T-helper 1 cell treated with Interleukin-12 subunit alpha and Interleukin-12 subunit beta and Interleukin-4 antibody, amounts not matched to agents 30 μg/mL and 1 μg/mL, for 36 hours (primary cell): ENCODE measurements at regions not wholly inside any gene's neighbourhood (a gene's known extent, or its start where the extent isn't known, plus 50 kb on each side); places are given as distances from the start of the nearest gene placed in this dataset.
"Not testable (repeated sequence)": the region's sequence is repeated elsewhere in the genome, so short reads cannot be mapped to it uniquely, and the experiment has no call there.

Experiments
- H3K27ac Mint-ChIP-seq: one replicate; pipeline ENCODE4 v1.8.0; 2021; ENCODE audit warnings: mild to moderate bottlenecking, mixed read lengths
- H3K27me3 Mint-ChIP-seq: one replicate; pipeline ENCODE4 v1.8.0; 2021; ENCODE audit warnings: low read depth, mixed read lengths
- H3K36me3 Mint-ChIP-seq: one replicate; pipeline ENCODE4 v1.8.0; 2021; ENCODE audit warnings: low read depth, mixed read lengths
- H3K4me1 Mint-ChIP-seq: one replicate; pipeline ENCODE4 v1.8.0; 2021; ENCODE audit warnings: low read depth, mixed read lengths
- H3K4me3 Mint-ChIP-seq: one replicate; pipeline ENCODE4 v1.8.0; 2021; ENCODE audit warnings: mild to moderate bottlenecking, moderate library complexity, mixed read lengths
- H3K9me3 Mint-ChIP-seq: one replicate; pipeline ENCODE4 v1.8.0; 2021; ENCODE audit warnings: mixed read lengths

DNA sequence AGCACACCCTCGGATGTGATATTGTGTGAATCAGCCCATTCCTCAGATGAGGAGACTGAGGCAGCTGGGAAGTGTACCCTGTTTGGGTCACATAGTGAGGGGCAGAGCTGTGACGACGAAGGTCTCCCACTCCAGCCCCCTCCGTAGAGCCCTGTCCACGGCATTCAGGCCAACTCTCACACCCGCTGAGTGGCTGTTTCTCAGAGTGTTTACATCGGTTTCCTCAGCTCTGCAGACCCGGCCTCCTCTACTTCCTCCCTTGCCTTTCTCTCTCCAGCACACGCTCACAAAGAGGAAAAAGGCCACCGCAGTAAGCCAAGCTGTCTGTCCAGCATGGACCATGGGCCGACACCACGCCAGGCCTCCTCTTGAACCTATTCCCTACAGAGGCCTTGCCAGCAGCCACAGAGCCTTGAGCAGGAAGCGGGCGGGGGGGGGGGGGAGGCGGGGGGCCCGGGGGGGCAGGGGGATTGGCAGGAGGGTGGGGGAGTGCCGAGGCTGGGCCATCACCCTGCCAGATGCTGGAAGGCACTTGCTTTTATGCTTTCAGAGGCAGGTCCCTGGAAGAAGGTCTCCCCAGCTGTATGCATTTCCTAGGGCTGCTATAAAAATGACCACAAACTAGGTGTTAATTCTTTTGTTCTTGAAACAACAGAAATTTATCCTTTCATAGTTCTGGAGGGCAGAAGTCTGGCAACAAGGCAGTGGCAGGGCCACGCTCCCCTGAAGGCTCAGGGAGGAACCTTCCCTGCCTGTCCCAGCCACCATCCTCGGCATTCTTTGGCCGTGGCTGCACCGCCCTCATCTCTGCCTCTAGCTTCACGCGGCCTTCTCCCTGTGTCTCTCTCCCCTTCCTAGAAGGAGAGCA lies 178.4 kb downstream of the PSMG1 start:
- no peaks in the 10 kb centered on the region for H3K9me3 Mint-ChIP-seq
- no peaks in the 10 kb centered on the region for H3K36me3 Mint-ChIP-seq

GRCh38 chr21:39003982-39004633 lies 179.1 kb downstream of the PSMG1 start:
- Mint-ChIP-seq H3K36me3 (no peaks in the 10 kb centered on the region), H3K27me3 (no peaks in the 10 kb centered on the region), H3K27ac (peak overlapping the region; percentile 94), H3K9me3 (no peaks in the 10 kb centered on the region), H3K4me1 (peaks cover 38% of the 10 kb centered on the region), H3K4me3 (no peak overlapping the region)

More for the DNA sequence above, 178.4 kb downstream of the PSMG1 start:
- Mint-ChIP-seq H3K4me1 (peaks cover 36% of the 10 kb centered on the region), H3K4me3 (peak overlapping the region; percentile 58), H3K27me3 (no peaks in the 10 kb centered on the region), H3K27ac (peak overlapping the region; percentile 94)

DNA sequence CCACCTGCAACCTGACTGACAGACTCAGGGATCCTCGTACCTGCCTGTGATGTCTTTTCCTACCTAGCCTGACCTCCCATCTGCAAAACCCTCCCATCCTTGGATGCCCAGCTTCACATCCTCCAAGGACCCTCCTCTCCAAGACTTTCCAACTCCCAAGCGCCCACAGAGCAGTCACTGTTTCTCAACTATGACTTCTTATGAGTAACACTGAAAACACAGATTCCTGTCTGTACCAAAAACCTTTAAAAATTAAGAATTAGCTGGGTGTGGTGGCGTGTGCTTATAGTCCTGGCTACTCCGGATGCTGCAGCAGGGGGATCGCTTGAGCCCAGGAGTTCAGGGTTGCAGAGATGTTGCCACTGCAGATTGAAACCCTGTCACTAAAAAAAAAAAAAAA lies 181.9 kb downstream of the PSMG1 start:
- no peaks in the 10 kb centered on the region for H3K36me3 Mint-ChIP-seq
- no peaks in the 10 kb centered on the region for H3K9me3 Mint-ChIP-seq
- H3K4me1 Mint-ChIP-seq, result peaks cover 41% of the 10 kb centered on the region

GRCh38 chr21:39000496-39000895 lies 182.8 kb downstream of the PSMG1 start:
- Mint-ChIP-seq H3K27me3 (peaks cover 4% of the 10 kb centered on the region), H3K4me3 (no peak overlapping the region), H3K9me3 (no peaks in the 10 kb centered on the region), H3K36me3 (no peaks in the 10 kb centered on the region), H3K27ac (peak overlapping the region; percentile 32), H3K4me1 (peaks cover 33% of the 10 kb centered on the region)

More for the DNA sequence above, 181.9 kb downstream of the PSMG1 start:
- Mint-ChIP-seq H3K27me3 (peaks cover 4% of the 10 kb centered on the region), H3K27ac (peak overlapping the region; percentile 71), H3K4me3 (no peak overlapping the region)

DNA sequence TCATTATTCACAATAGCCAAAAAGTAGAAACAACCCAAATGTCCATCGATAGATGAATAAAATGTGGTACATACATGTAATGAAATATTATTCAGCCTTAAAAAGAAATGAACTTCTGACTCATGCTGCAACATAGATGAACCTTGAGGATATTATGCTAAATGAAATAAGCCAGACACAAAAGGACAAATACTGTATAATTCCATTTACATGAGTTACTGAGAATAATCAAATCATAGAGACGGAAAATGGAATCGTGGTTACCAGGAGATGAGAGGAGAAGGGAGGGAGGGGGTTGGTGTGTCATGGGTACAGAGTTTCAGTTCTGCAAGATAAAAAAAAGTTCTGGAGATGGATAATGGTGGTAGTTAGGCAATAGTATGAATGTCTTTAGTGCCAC lies 184.1 kb downstream of the PSMG1 start:
- Mint-ChIP-seq H3K4me3 (no peak overlapping the region), H3K9me3 (no peaks in the 10 kb centered on the region), H3K27ac (no peak overlapping the region), H3K27me3 (peaks cover 4% of the 10 kb centered on the region), H3K4me1 (peaks cover 24% of the 10 kb centered on the region), H3K36me3 (no peaks in the 10 kb centered on the region)

GRCh38 chr21:38998281-38998680 lies 185.0 kb downstream of the PSMG1 start:
- not testable (repeated sequence) for H3K36me3 Mint-ChIP-seq, H3K27ac Mint-ChIP-seq, H3K4me3 Mint-ChIP-seq, H3K27me3 Mint-ChIP-seq, H3K9me3 Mint-ChIP-seq
- H3K4me1 Mint-ChIP-seq, result peaks cover 15% of the 10 kb centered on the region

DNA sequence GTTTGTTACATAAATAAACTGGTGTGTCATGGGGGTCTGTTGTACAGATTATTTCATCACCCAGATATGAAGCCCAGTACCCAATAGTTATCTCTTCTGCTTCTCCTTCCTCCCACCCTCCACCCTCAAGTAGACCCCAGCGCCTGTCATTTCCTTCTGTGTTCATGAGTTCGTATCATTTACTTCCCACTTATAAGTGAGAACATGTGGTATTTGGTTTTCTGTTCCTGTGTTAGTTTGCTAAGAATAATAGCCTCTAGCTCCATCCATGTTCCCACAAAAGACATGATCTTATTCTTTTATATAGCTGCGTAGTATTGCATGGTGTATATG lies 185.4 kb downstream of the PSMG1 start:
- not testable (repeated sequence) for H3K36me3 Mint-ChIP-seq, H3K27me3 Mint-ChIP-seq, H3K4me3 Mint-ChIP-seq, H3K9me3 Mint-ChIP-seq, H3K27ac Mint-ChIP-seq
- peaks cover 14% of the 10 kb centered on the region for H3K4me1 Mint-ChIP-seq

GRCh38 chr21:38997051-38997842 lies 186.0 kb downstream of the PSMG1 start:
- H3K4me1 Mint-ChIP-seq, result peaks cover 14% of the 10 kb centered on the region
- no peak overlapping the region for H3K27ac Mint-ChIP-seq
- H3K4me3 Mint-ChIP-seq, result no peak overlapping the region
- H3K36me3 Mint-ChIP-seq, result no peaks in the 10 kb centered on the region
- peaks cover 4% of the 10 kb centered on the region for H3K27me3 Mint-ChIP-seq
- H3K9me3 Mint-ChIP-seq, result no peaks in the 10 kb centered on the region

- peaks cover 4% of the 10 kb centered on the region for H3K27me3 Mint-ChIP-seq
- peaks cover 11% of the 10 kb centered on the region for H3K4me1 Mint-ChIP-seq
- H3K4me3 Mint-ChIP-seq, result no peak overlapping the region
- no peak overlapping the region for H3K27ac Mint-ChIP-seq
- no peaks in the 10 kb centered on the region for H3K36me3 Mint-ChIP-seq
- H3K9me3 Mint-ChIP-seq, result no peaks in the 10 kb centered on the region
These were observed 186.9 kb downstream of the PSMG1 start for GRCh38 chr21:38996355-38996754.

DNA sequence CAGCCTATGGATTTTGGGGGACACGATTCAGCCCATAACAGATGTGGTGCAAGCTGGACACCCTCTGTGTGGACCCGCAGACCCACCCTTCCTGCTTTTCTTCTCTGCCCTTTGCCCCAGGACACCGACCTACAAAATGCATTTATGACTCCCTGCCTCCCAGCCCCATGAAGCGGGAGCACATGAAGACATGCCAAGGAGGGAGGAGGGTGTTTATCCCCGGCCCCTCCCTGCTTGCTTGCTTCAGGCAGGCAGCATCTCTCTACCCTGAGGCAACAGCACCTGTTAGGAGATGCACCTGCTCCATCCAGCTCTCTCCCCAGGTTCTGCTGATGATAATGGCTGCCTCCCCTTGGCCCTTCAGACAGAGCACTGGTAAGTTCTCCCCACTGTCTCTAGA lies 187.5 kb downstream of the PSMG1 start:
- Mint-ChIP-seq H3K27me3 (peaks cover 4% of the 10 kb centered on the region), H3K9me3 (no peaks in the 10 kb centered on the region), H3K27ac (no peak overlapping the region), H3K4me1 (peaks cover 8% of the 10 kb centered on the region), H3K36me3 (no peaks in the 10 kb centered on the region), H3K4me3 (no peak overlapping the region)

DNA sequence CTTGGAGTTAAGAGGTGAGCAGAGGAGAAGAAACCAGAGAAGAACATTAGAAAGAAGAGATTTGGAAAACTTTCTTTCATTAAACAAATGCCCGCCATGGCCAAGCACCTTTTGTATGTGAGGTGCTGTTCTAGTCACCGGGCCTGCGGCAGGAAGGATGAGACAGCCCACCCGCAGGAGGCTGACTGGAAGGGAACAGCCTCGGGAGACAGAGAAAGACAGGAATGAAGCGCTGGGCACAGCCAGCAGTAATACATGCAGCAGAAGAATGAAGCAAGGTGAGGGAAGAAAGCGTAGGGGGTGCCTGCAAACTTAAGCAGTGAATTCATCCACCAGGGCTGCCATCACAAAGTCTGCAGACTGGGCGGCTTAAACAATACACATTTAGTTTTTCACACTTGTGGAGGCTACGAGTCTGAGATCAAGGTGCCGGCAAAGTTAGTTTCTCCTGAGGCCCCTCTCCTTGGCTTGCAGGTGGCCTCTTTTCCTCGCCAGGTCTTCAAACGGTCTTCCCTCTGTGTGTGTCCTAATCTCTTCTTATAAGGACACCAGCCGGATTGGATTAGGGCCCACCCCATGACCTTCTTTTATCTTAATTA lies 188.1 kb downstream of the PSMG1 start:
- no peaks in the 10 kb centered on the region for H3K9me3 Mint-ChIP-seq
- no peak overlapping the region for H3K4me3 Mint-ChIP-seq
- peaks cover 6% of the 10 kb centered on the region for H3K4me1 Mint-ChIP-seq
- no peaks in the 10 kb centered on the region for H3K36me3 Mint-ChIP-seq
- H3K27ac Mint-ChIP-seq, result no peak overlapping the region
- peaks cover 4% of the 10 kb centered on the region for H3K27me3 Mint-ChIP-seq

- no peaks in the 10 kb centered on the region for H3K9me3 Mint-ChIP-seq
- H3K36me3 Mint-ChIP-seq, result no peaks in the 10 kb centered on the region
- peaks cover 5% of the 10 kb centered on the region for H3K4me1 Mint-ChIP-seq
- peaks cover 8% of the 10 kb centered on the region for H3K27me3 Mint-ChIP-seq
- no peak overlapping the region for H3K27ac Mint-ChIP-seq
- no peak overlapping the region for H3K4me3 Mint-ChIP-seq
These were observed 188.3 kb downstream of the ETS2 start for GRCh38 chr21:38994042-38994441.

DNA sequence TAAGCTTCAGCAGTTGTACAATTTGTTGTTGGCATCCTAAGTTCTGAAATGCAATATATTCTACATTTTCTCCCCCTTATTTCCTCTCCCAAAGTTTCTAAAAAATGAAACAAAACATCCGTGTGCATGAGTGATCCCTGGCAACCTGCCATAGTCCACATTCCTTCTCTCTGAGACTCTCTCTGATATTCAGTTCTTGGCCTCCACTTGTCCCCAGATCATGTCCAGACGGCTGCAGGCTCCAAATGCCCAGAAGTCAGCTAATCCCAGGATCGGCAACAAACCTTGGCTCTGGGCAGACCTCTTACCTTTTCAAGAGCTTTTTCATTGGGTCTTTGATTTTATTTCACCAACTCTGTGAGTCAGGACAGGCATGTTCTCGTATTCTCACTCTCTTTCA lies 187.8 kb downstream of the ETS2 start:
- H3K4me1 Mint-ChIP-seq, result peaks cover 6% of the 10 kb centered on the region
- no peaks in the 10 kb centered on the region for H3K36me3 Mint-ChIP-seq
- no peak overlapping the region for H3K4me3 Mint-ChIP-seq
- H3K27me3 Mint-ChIP-seq, result peaks cover 11% of the 10 kb centered on the region
- H3K27ac Mint-ChIP-seq, result no peak overlapping the region
- no peaks in the 10 kb centered on the region for H3K9me3 Mint-ChIP-seq

GRCh38 chr21:38992737-38993136 lies 187.0 kb downstream of the ETS2 start:
- Mint-ChIP-seq H3K27me3 (peaks cover 6% of the 10 kb centered on the region), H3K27ac (no peak overlapping the region), H3K36me3 (no peaks in the 10 kb centered on the region), H3K4me1 (peaks cover 4% of the 10 kb centered on the region), H3K4me3 (no peak overlapping the region), H3K9me3 (no peaks in the 10 kb centered on the region)
